ENCODE measurements at regions not wholly inside any gene's neighbourhood (a gene's known extent, or its start where the extent isn't known, plus 50 kb on each side); places are given as distances from the start of the nearest gene placed in this dataset.

DNA sequence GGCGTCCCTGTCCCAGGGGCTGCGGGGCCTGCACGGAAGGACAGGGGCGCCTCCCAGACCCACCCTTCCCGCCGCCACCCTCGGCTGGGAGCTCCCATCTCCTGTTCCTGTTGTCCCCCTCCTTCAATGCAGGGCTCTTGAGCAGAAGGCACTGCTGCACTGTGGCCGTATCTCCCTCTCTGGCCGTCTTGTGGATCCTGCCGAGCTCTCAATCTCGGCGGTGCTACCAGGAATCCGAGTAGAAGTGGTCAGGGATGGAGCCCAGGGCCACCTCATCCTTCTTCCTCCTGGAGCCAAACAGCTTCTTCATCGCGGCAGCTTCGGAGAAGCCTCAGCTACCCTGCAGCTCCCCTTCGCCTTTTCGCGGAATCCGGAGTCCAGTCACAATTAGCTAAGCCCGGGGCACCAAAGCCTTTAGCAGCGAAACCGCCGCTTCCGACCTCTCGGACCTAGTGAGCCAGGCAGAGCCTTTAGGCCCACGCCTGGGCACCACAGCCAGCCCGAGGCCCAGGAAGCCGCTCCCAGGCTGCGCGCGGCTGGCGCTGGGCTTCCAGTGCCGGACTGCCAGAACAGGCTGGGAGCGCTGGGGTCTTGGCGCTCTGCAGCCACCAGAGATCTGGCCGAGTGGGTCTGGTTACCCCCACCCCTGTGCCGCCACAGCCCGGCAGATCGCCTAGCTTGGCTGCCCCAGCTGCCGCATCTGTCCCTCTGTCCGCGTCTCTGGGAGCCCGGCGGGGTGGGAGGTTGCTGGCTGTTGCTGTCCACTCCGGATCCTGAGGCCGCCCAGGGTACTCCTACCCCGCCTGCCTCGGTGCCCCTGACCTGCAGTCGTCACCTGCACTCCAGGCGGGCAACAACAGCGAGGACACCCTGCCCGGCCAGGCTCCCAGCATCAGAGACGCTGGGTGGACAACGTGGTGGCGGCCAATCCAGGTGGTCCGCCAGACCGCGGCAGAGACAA, 69.1 kb downstream of the ASCL4 start:
- peak overlapping the region; percentile 89 for H3K4me3 Mint-ChIP-seq (ENCODE audit: unreplicated experiment)
- H3K36me3 Mint-ChIP-seq (ENCODE audit: unreplicated experiment), result no peaks in the 10 kb centered on the region
- H3K9me3 Mint-ChIP-seq (ENCODE audit: unreplicated experiment), result no peaks in the 10 kb centered on the region
- TF ChIP-seq, protein P1, sequence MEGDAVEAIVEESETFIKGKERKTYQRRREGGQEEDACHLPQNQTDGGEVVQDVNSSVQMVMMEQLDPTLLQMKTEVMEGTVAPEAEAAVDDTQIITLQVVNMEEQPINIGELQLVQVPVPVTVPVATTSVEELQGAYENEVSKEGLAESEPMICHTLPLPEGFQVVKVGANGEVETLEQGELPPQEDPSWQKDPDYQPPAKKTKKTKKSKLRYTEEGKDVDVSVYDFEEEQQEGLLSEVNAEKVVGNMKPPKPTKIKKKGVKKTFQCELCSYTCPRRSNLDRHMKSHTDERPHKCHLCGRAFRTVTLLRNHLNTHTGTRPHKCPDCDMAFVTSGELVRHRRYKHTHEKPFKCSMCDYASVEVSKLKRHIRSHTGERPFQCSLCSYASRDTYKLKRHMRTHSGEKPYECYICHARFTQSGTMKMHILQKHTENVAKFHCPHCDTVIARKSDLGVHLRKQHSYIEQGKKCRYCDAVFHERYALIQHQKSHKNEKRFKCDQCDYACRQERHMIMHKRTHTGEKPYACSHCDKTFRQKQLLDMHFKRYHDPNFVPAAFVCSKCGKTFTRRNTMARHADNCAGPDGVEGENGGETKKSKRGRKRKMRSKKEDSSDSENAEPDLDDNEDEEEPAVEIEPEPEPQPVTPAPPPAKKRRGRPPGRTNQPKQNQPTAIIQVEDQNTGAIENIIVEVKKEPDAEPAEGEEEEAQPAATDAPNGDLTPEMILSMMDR (IDR thresholded peaks at IDR 0.05; ENCODE audit: partially characterized antibody, unreplicated experiment), result no peak
- H3K27me3 Mint-ChIP-seq (ENCODE audit: unreplicated experiment), result peaks cover 9% of the 10 kb centered on the region
- no peaks in the 10 kb centered on the region for H3K4me1 Mint-ChIP-seq (ENCODE audit: low read depth, unreplicated experiment)
- no peak overlapping the region for H3K27ac Mint-ChIP-seq (ENCODE audit: unreplicated experiment)
- DNase-seq, result peak; percentile 62

- H3K4me1 Mint-ChIP-seq (ENCODE audit: low read depth, unreplicated experiment), result no peaks in the 10 kb centered on the region
- H3K4me3 Mint-ChIP-seq (ENCODE audit: unreplicated experiment), result peak overlapping the region; percentile 89
- H3K27ac Mint-ChIP-seq (ENCODE audit: unreplicated experiment), result no peak overlapping the region
- TF ChIP-seq, protein P1 (IDR thresholded peaks at IDR 0.05; ENCODE audit: partially characterized antibody, unreplicated experiment), result no peak
- no peaks in the 10 kb centered on the region for H3K36me3 Mint-ChIP-seq (ENCODE audit: unreplicated experiment)
- peak; percentile 60 for DNase-seq
- H3K27me3 Mint-ChIP-seq (ENCODE audit: unreplicated experiment), result peaks cover 12% of the 10 kb centered on the region
- no peaks in the 10 kb centered on the region for H3K9me3 Mint-ChIP-seq (ENCODE audit: unreplicated experiment)
Observed at GRCh38 chr12:107844312-107844921, 69.9 kb downstream of the ASCL4 start.

GRCh38 chr12:107845226-107845979, 70.9 kb downstream of the ASCL4 start:
- Mint-ChIP-seq H3K4me3 (ENCODE audit: unreplicated experiment) (no peak overlapping the region), H3K27me3 (ENCODE audit: unreplicated experiment) (peaks cover 12% of the 10 kb centered on the region), H3K9me3 (ENCODE audit: unreplicated experiment) (no peaks in the 10 kb centered on the region), H3K36me3 (ENCODE audit: unreplicated experiment) (peaks cover 5% of the 10 kb centered on the region), H3K4me1 (ENCODE audit: low read depth, unreplicated experiment) (no peaks in the 10 kb centered on the region), H3K27ac (ENCODE audit: unreplicated experiment) (no peak overlapping the region)
- DNase-seq, result no peak
- TF ChIP-seq, protein P1 (IDR thresholded peaks at IDR 0.05; ENCODE audit: partially characterized antibody, unreplicated experiment), result no peak

DNA sequence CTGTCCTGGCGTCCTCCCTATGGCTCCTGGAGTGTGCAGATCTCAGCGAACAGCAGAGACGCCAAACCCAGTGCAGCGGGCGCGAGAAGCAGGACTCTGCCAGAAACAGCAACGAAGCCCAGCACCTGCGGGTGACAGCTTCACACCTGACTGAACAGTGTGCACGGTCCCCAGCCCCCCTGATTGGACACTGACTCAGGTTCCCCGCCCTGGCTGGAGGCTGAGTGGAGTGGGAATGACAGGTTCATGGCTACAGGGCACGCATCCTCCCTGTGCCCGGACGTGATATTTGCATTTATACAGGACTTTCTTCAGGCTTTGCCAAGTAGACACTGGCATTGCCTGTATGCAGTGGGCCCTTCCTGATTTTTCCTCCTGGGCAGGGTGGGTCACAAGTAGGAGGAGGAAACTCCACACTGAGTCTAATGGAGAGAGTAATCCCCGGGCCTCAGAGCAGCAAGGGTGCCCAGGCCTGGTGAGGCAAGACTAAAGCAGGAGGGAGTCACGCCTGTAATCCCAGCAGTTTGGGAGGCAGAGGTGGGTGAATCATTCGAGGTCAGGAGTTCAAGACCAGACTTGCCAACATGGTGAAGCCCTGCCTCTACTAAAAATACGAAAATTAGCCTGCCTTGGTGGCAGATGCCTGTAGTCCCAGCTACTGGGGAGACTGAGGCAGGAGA, 71.6 kb downstream of the ASCL4 start:
- DNase-seq, result no peak
- Mint-ChIP-seq H3K36me3 (ENCODE audit: unreplicated experiment) (peaks cover 5% of the 10 kb centered on the region), H3K27me3 (ENCODE audit: unreplicated experiment) (peaks cover 12% of the 10 kb centered on the region), H3K27ac (ENCODE audit: unreplicated experiment) (no peak overlapping the region), H3K4me1 (ENCODE audit: low read depth, unreplicated experiment) (no peaks in the 10 kb centered on the region), H3K9me3 (ENCODE audit: unreplicated experiment) (no peaks in the 10 kb centered on the region), H3K4me3 (ENCODE audit: unreplicated experiment) (no peak overlapping the region)
- TF ChIP-seq, protein P1 (IDR thresholded peaks at IDR 0.05; ENCODE audit: partially characterized antibody, unreplicated experiment), result no peak

Measured in glutamatergic neuron (in vitro differentiated cells).